ENCODE measurements at regions not wholly inside any gene's neighbourhood (a gene's known extent, or its start where the extent isn't known, plus 50 kb on each side); places are given as distances from the start of the nearest gene placed in this dataset.

DNA sequence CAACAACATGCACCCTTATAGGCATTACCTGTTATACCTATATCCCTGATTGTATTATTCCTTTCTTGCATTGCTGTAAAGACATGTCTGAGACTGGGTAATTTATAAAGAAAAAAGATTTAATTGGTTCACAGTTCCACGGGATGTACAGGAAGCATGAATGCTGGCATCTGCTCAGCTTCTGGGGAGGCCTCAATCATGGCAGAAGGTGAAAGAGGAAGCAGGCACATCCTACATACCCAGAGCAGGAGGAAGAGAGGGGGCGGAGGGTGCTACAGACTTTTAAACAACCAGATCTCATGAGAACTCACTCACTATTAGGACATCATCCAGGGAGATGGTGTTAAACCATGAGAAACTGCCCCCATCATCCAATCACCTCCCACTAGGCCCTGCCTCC, 191.7 kb upstream of the SPHKAP start:
- no peak for TF ChIP-seq CTCF (IDR thresholded peaks at IDR 0.05)
- TF ChIP-seq POLR2A (IDR thresholded peaks at IDR 0.05): no peak

All from Peyer's patch (tissue), 4 donors.